SK-N-MC (cell line): ENCODE measurements at regions not wholly inside any gene's neighbourhood (a gene's known extent, or its start where the extent isn't known, plus 50 kb on each side); places are given as distances from the start of the nearest gene placed in this dataset.

Source experiments
- EZH2 ChIP-seq: fragments of 200-600 bp; sonication (generic); IDR thresholded peaks from one replicate; pipeline ENCODE4 v1.6.1; 2017; ENCODE audit warnings: antibody characterized with exemption
- FOXP2 ChIP-seq: optimal IDR thresholded peaks from 2 replicates; pipeline ENCODE3; 2011; ENCODE audit warnings: mild to moderate bottlenecking, moderate library complexity; ENCODE audit not compliant: insufficient read depth; ENCODE audit errors: extremely low read length, control extremely low read depth
- POLR2AphosphoS5 ChIP-seq: IDR thresholded peaks from 2 replicates; pipeline ENCODE4 v1.6.1; 2012; ENCODE audit warnings: mild to moderate bottlenecking, low read depth, low read length, borderline replicate concordance

DNA sequence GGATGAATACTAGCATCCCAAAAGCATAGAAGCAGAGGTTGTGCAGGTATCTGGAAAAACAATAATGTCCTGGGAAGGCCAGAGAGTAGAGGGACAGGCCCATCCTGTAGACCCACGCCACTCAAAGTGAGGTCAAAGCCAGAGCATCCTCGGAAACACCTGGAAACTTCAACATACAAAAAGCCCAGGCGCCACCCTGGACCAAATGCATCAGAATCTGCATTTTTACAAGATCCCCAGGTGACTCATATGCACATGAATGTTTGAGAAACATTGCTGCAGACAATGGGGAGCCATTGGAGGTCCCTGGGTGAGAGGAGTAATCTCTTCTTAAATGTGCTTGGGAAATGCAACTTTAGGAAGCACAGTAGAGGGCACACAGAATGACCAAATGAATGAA lies 684.1 kb downstream of the DIAPH3 start:
- TF ChIP-seq POLR2AphosphoS5 (no peak), FOXP2 (no peak), EZH2 (no peak)
